Stimulated activated effector memory CD8-positive, alpha-beta T cell treated with anti-CD3 and anti-CD28 coated beads, Interleukin-12 subunit alpha, Interleukin-12 subunit beta, amount 100 ng/mL, for 72 hours (primary cell): ENCODE measurements at regions not wholly inside any gene's neighbourhood (a gene's known extent, or its start where the extent isn't known, plus 50 kb on each side); places are given as distances from the start of the nearest gene placed in this dataset.
A peak's percentile ranks its signal among the peaks of the same experiment; 100 is the strongest.
"Not testable (repeated sequence)": the region's sequence is repeated elsewhere in the genome, so short reads cannot be mapped to it uniquely, and the experiment has no call there.

Source experiments
- ATAC-seq: fragments of 150-1000 bp; cut with Tn5 transposase; 2 replicates; pipeline ENCODE4 v1.10.0; 2021
- DNase-seq, 2 donors: peaks; one replicate each; pipeline ENCODE4 v3.0.0; 2021 to 2022; ENCODE audit warnings: low spot score in 2 of 2
- H3K27ac Mint-ChIP-seq: one replicate; pipeline ENCODE4 v1.8.0; 2022; ENCODE audit warnings: mild to moderate bottlenecking, mixed read lengths
- H3K36me3 Mint-ChIP-seq: one replicate; pipeline ENCODE4 v1.8.0; 2022; ENCODE audit warnings: mild to moderate bottlenecking, mixed read lengths
- H3K4me1 Mint-ChIP-seq: one replicate; pipeline ENCODE4 v1.8.0; 2022; ENCODE audit warnings: mixed read lengths
- H3K4me3 Mint-ChIP-seq: one replicate; pipeline ENCODE4 v1.8.0; 2022; ENCODE audit warnings: mild to moderate bottlenecking, mixed read lengths
- H3K9me3 Mint-ChIP-seq: one replicate; pipeline ENCODE4 v1.8.0; 2022; ENCODE audit warnings: mixed read lengths

GRCh38 chr18:22560797-22561196 lies 143.1 kb upstream of the CTAGE1 start:
- ATAC-seq (no peak), DNase-seq (no peak)
- Mint-ChIP-seq H3K9me3 (no peaks in the 10 kb centered on the region), H3K4me1 (peaks cover 20% of the 10 kb centered on the region), H3K27ac (no peak overlapping the region), H3K36me3 (no peaks in the 10 kb centered on the region), H3K4me3 (no peak overlapping the region)

GRCh38 chr18:22563164-22563583 lies 145.5 kb upstream of the CTAGE1 start:
- peak; percentile 84 for ATAC-seq
- H3K36me3 Mint-ChIP-seq = no peaks in the 10 kb centered on the region

GRCh38 chr18:22564036-22564435 lies 146.3 kb upstream of the CTAGE1 start:
- H3K4me1 Mint-ChIP-seq = peaks cover 10% of the 10 kb centered on the region
- H3K4me3 Mint-ChIP-seq = no peak overlapping the region
- no peak overlapping the region for H3K27ac Mint-ChIP-seq
- no peak for ATAC-seq
- H3K36me3 Mint-ChIP-seq = no peaks in the 10 kb centered on the region
- DNase-seq = no peak
- no peaks in the 10 kb centered on the region for H3K9me3 Mint-ChIP-seq

More at GRCh38 chr18:22563164-22563583, 145.5 kb upstream of the CTAGE1 start:
- Mint-ChIP-seq H3K4me3 (no peak overlapping the region), H3K4me1 (peaks cover 10% of the 10 kb centered on the region), H3K9me3 (no peaks in the 10 kb centered on the region), H3K27ac (no peak overlapping the region)
- DNase-seq = no peak

GRCh38 chr18:22566703-22567420 lies 149.1 kb upstream of the CTAGE1 start:
- no peaks in the 10 kb centered on the region for H3K36me3 Mint-ChIP-seq
- no peak overlapping the region for H3K4me3 Mint-ChIP-seq
- no peak for ATAC-seq
- no peak for DNase-seq
- H3K27ac Mint-ChIP-seq = no peak overlapping the region
- no peaks in the 10 kb centered on the region for H3K4me1 Mint-ChIP-seq
- H3K9me3 Mint-ChIP-seq = no peaks in the 10 kb centered on the region

GRCh38 chr18:22567794-22568193 lies 150.1 kb upstream of the CTAGE1 start:
- no peak for DNase-seq
- ATAC-seq = no peak
- Mint-ChIP-seq H3K4me1 (no peaks in the 10 kb centered on the region), H3K27ac (no peak overlapping the region), H3K36me3 (no peaks in the 10 kb centered on the region), H3K4me3 (no peak overlapping the region), H3K9me3 (no peaks in the 10 kb centered on the region)

- ATAC-seq = peak; percentile 43
- Mint-ChIP-seq H3K36me3 (no peaks in the 10 kb centered on the region), H3K4me3 (no peak overlapping the region), H3K27ac (no peak overlapping the region), H3K9me3 (no peaks in the 10 kb centered on the region), H3K4me1 (no peaks in the 10 kb centered on the region)
- DNase-seq = no peak
These were observed 152.8 kb upstream of the CTAGE1 start for GRCh38 chr18:22570492-22570891.

GRCh38 chr18:22572341-22572740 lies 154.6 kb upstream of the CTAGE1 start:
- H3K9me3 Mint-ChIP-seq = no peaks in the 10 kb centered on the region
- no peak overlapping the region for H3K4me3 Mint-ChIP-seq
- H3K27ac Mint-ChIP-seq = no peak overlapping the region

GRCh38 chr18:22579271-22579670 lies 161.6 kb upstream of the CTAGE1 start:
- DNase-seq = no peak
- H3K9me3 Mint-ChIP-seq = no peaks in the 10 kb centered on the region
- ATAC-seq = no peak
- H3K4me1 Mint-ChIP-seq = no peaks in the 10 kb centered on the region
- H3K4me3 Mint-ChIP-seq = no peak overlapping the region
- H3K36me3 Mint-ChIP-seq = no peaks in the 10 kb centered on the region
- no peak overlapping the region for H3K27ac Mint-ChIP-seq

More at GRCh38 chr18:22572341-22572740, 154.6 kb upstream of the CTAGE1 start:
- ATAC-seq = no peak
- no peak for DNase-seq
- Mint-ChIP-seq H3K36me3 (no peaks in the 10 kb centered on the region), H3K4me1 (no peaks in the 10 kb centered on the region)

- H3K36me3 Mint-ChIP-seq = no peaks in the 10 kb centered on the region
- H3K9me3 Mint-ChIP-seq = no peaks in the 10 kb centered on the region
- no peak overlapping the region for H3K27ac Mint-ChIP-seq
- no peaks in the 10 kb centered on the region for H3K4me1 Mint-ChIP-seq
- ATAC-seq (no peak), DNase-seq (no peak)
- no peak overlapping the region for H3K4me3 Mint-ChIP-seq
These were observed 167.6 kb upstream of the CTAGE1 start for GRCh38 chr18:22585333-22585732.

GRCh38 chr18:22585821-22586220 lies 168.1 kb upstream of the CTAGE1 start:
- H3K4me1 Mint-ChIP-seq = no peaks in the 10 kb centered on the region
- H3K36me3 Mint-ChIP-seq = no peaks in the 10 kb centered on the region
- no peak overlapping the region for H3K27ac Mint-ChIP-seq
- ATAC-seq = no peak
- no peak overlapping the region for H3K4me3 Mint-ChIP-seq
- H3K9me3 Mint-ChIP-seq = no peaks in the 10 kb centered on the region
- DNase-seq = no peak

GRCh38 chr18:22591222-22591621 lies 173.5 kb upstream of the CTAGE1 start:
- H3K4me1 Mint-ChIP-seq = no peaks in the 10 kb centered on the region
- no peaks in the 10 kb centered on the region for H3K9me3 Mint-ChIP-seq
- no peaks in the 10 kb centered on the region for H3K36me3 Mint-ChIP-seq
- DNase-seq = no peak
- H3K4me3 Mint-ChIP-seq = no peak overlapping the region
- no peak for ATAC-seq
- H3K27ac Mint-ChIP-seq = no peak overlapping the region

- no peaks in the 10 kb centered on the region for H3K4me1 Mint-ChIP-seq
- ATAC-seq (no peak), DNase-seq (no peak)
- no peaks in the 10 kb centered on the region for H3K36me3 Mint-ChIP-seq
- H3K9me3 Mint-ChIP-seq = no peaks in the 10 kb centered on the region
- H3K4me3 Mint-ChIP-seq = no peak overlapping the region
- H3K27ac Mint-ChIP-seq = no peak overlapping the region
These were observed 176.5 kb upstream of the CTAGE1 start for GRCh38 chr18:22594155-22594690.

- Mint-ChIP-seq H3K4me3 (no peak overlapping the region), H3K27ac (no peak overlapping the region), H3K4me1 (no peaks in the 10 kb centered on the region), H3K9me3 (no peaks in the 10 kb centered on the region), H3K36me3 (no peaks in the 10 kb centered on the region)
- no peak for ATAC-seq
- DNase-seq = no peak
These were observed 183.8 kb upstream of the CTAGE1 start for GRCh38 chr18:22601481-22601880.

- not testable (repeated sequence) for H3K4me1 Mint-ChIP-seq, H3K36me3 Mint-ChIP-seq, H3K4me3 Mint-ChIP-seq, H3K9me3 Mint-ChIP-seq, H3K27ac Mint-ChIP-seq, DNase-seq, ATAC-seq
These were observed 184.7 kb upstream of the CTAGE1 start for GRCh38 chr18:22602456-22602855.

- ATAC-seq (no peak), DNase-seq (no peak)
- no peaks in the 10 kb centered on the region for H3K9me3 Mint-ChIP-seq
- H3K4me1 Mint-ChIP-seq = no peaks in the 10 kb centered on the region
- H3K4me3 Mint-ChIP-seq = no peak overlapping the region
- H3K36me3 Mint-ChIP-seq = no peaks in the 10 kb centered on the region
- H3K27ac Mint-ChIP-seq = no peak overlapping the region
These were observed 186.2 kb upstream of the CTAGE1 start for GRCh38 chr18:22603902-22604301.

GRCh38 chr18:22604390-22604985 lies 186.8 kb upstream of the CTAGE1 start:
- no peaks in the 10 kb centered on the region for H3K4me1 Mint-ChIP-seq
- no peak for ATAC-seq

More at GRCh38 chr18:22604390-22604985, 186.8 kb upstream of the CTAGE1 start:
- no peak for DNase-seq
- no peak overlapping the region for H3K4me3 Mint-ChIP-seq
- H3K27ac Mint-ChIP-seq = no peak overlapping the region
- no peaks in the 10 kb centered on the region for H3K36me3 Mint-ChIP-seq
- H3K9me3 Mint-ChIP-seq = no peaks in the 10 kb centered on the region
